ENCODE measurements at regions not wholly inside any gene's neighbourhood (a gene's known extent, or its start where the extent isn't known, plus 50 kb on each side); places are given as distances from the start of the nearest gene placed in this dataset.
A peak's percentile ranks its signal among the peaks of the same experiment; 100 is the strongest.

DNA sequence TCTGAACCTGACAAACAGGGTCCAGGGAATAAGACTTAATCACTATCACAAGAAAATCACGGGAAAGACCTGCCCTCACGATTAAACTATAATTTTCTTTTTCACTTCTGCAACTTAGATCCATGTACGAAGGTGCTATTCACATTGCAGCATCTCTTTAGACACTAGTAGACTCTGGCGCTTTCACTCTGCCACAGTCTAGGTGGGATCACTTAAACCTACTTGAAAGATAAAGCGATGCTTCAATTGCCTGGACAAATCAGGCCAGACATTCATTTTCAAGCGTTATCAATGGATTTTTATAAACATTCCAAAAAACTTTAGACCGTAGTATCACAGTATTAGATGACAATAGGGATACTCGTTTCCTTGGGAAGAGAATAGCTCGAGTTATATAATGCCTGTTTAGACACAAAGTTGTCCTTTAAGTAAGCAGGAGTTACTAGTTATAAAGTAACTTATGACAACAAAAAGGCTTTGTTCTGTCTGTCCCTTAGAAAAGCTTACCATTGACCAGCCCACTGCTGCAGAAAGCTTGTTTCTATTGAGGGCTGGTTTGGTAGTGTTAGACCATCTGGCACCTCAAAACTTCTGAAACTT, 367.3 kb downstream of the UTRN start:
- H3K36me3 ChIP-seq (replicated peaks in 1 of 2; ENCODE audit: control insufficient read depth in 1 of 2, insufficient read depth in 2 of 2, low read length in 2 of 2): no peaks in the 10 kb centered on the region; a peak in 1 of 5 replicates
- in situ Hi-C loops (cut with HindIII; ENCODE audit: extremely low pct_ligation_motif_present, low pct_unique_long_range_greater_than_20kb) (no loop called here), intact Hi-C loops (cut with micrococcal nuclease; ENCODE audit: unreplicated experiment) (loop anchor here (1.0 to 2.0 kb wide), 2 partner anchors 9 to 614 kb away; no protein-coding TSS in a partner anchor)
- DNase-seq (ENCODE audit: low spot score) (peak; percentile 89), FAIRE-seq (no peak), ATAC-seq (peak; percentile 81)
- BruUV-seq (replicated peaks): TSS peak; percentile 90
- no peaks in the 10 kb centered on the region for H3K9me3 ChIP-seq (ENCODE audit: low read length)
- H3K4me3 ChIP-seq (replicated peaks in 1 of 3; ENCODE audit: insufficient read depth in 1 of 3, low read depth in 2 of 3, low read length in 3 of 3): peak overlapping the region in 2 of 3 experiments; percentile 27 to 29; a peak in 3 of 6 replicates
- ChIA-PET CTCF (ENCODE audit: low intra/inter-chr PET ratio, low total read pairs) (no interaction called here), POLR2A (interaction anchor here (0.9 to 1.7 kb wide), 3 partner anchors 9 to 91 kb away, joined by 3 to 32 read pairs (median 8); no protein-coding TSS in a partner anchor)
- peak overlapping the region; percentile 44 for H3K9ac ChIP-seq (ENCODE audit: insufficient read depth, low read depth, low read length)
- H3K79me2 ChIP-seq (ENCODE audit: insufficient read depth, low read length): peaks cover 25% of the 10 kb centered on the region
- peak overlapping the region; percentile 71 for H3K27ac ChIP-seq (ENCODE audit: extremely low read length, insufficient read depth, low read length)
- no peaks in the 10 kb centered on the region for H3K27me3 ChIP-seq (ENCODE audit: control insufficient read depth in 1 of 2, insufficient read depth in 2 of 2, low read length in 2 of 2)
- no peak overlapping the region for H2AFZ ChIP-seq (ENCODE audit: low read length)
- peak overlapping the region; percentile 66 for H3K4me2 ChIP-seq (ENCODE audit: low read depth, low read length)
- WGBS (ENCODE audit: low lambda C conversion rate): 10% methylated on average over 9 of the region's 9 CpGs
- H4K20me1 ChIP-seq (ENCODE audit: insufficient read depth, low read length): 0 out of 2 replicates have a peak, but pooled peaks cover 2% of the 10 kb centered on the region
- peaks cover 97% of the 10 kb centered on the region for H3K4me1 ChIP-seq (ENCODE audit: insufficient read depth, low read length)
- TF ChIP-seq, protein P1, sequence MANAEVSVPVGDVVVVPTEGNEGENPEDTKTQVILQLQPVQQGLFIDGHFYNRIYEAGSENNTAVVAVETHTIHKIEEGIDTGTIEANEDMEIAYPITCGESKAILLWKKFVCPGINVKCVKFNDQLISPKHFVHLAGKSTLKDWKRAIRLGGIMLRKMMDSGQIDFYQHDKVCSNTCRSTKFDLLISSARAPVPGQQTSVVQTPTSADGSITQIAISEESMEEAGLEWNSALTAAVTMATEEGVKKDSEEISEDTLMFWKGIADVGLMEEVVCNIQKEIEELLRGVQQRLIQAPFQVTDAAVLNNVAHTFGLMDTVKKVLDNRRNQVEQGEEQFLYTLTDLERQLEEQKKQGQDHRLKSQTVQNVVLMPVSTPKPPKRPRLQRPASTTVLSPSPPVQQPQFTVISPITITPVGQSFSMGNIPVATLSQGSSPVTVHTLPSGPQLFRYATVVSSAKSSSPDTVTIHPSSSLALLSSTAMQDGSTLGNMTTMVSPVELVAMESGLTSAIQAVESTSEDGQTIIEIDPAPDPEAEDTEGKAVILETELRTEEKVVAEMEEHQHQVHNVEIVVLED (CRISPR knock-in tag; IDR thresholded peaks at IDR 0.05; ENCODE audit: borderline replicate concordance): no peak
- no peak for TF ChIP-seq NR2F6 (IDR thresholded peaks at IDR 0.05)
- TF ChIP-seq NR2F6 (CRISPR knock-in tag; IDR thresholded peaks at IDR 0.05): no peak
- TF ChIP-seq, protein P2, sequence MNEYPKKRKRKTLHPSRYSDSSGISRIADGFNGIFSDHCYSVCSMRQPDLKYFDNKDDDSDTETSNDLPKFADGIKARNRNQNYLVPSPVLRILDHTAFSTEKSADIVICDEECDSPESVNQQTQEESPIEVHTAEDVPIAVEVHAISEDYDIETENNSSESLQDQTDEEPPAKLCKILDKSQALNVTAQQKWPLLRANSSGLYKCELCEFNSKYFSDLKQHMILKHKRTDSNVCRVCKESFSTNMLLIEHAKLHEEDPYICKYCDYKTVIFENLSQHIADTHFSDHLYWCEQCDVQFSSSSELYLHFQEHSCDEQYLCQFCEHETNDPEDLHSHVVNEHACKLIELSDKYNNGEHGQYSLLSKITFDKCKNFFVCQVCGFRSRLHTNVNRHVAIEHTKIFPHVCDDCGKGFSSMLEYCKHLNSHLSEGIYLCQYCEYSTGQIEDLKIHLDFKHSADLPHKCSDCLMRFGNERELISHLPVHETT (CRISPR knock-in tag; conservative IDR thresholded peaks at IDR 0.05): no peak
- TF ChIP-seq POLR2AphosphoS2 (IDR thresholded peaks at IDR 0.05; ENCODE audit: low read depth, low read length): no peak
- no peak for TF ChIP-seq RFX3 (CRISPR knock-in tag; IDR thresholded peaks at IDR 0.05)
- no peak for TF ChIP-seq POGZ (CRISPR knock-in tag; IDR thresholded peaks at IDR 0.05)
- TF ChIP-seq, protein P3, sequence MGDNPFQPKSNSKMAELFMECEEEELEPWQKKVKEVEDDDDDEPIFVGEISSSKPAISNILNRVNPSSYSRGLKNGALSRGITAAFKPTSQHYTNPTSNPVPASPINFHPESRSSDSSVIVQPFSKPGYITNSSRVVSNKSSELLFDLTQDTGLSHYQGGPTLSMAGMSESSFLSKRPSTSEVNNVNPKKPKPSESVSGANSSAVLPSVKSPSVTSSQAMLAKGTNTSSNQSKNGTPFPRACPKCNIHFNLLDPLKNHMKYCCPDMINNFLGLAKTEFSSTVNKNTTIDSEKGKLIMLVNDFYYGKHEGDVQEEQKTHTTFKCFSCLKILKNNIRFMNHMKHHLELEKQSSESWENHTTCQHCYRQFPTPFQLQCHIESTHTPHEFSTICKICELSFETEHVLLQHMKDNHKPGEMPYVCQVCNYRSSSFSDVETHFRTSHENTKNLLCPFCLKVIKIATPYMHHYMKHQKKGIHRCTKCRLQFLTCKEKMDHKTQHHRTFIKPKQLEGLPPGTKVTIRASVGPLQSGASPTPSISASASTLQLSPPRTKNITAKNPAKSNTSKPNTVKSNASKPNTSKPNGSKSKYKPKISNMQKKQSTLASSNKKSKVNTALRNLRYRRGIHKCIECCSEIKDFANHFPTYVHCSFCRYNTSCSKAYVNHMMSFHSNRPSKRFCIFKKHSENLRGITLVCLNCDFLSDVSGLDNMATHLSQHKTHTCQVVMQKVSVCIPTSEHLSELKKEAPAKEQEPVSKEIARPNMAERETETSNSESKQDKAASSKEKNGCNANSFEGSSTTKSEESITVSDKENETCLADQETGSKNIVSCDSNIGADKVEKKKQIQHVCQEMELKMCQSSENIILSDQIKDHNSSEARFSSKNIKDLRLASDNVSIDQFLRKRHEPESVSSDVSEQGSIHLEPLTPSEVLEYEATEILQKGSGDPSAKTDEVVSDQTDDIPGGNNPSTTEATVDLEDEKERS (CRISPR knock-in tag; IDR thresholded peaks at IDR 0.05): no peak
- TF ChIP-seq ATF7-NPFF (CRISPR knock-in tag; IDR thresholded peaks at IDR 0.05; ENCODE audit: low read depth): no peak
- TF ChIP-seq ZNF225 (CRISPR knock-in tag; IDR thresholded peaks at IDR 0.05): no peak
- TF ChIP-seq PHF21A (CRISPR knock-in tag; IDR thresholded peaks at IDR 0.05): peak; percentile 26; the same call in 1 of the 2 replicates
- peak; percentile 78 for TF ChIP-seq NCOA2 (CRISPR knock-in tag; IDR thresholded peaks at IDR 0.05)
- no peak for TF ChIP-seq ZNF317 (CRISPR knock-in tag; IDR thresholded peaks at IDR 0.05)
- TF ChIP-seq KDM2A (CRISPR knock-in tag; IDR thresholded peaks at IDR 0.05; ENCODE audit: borderline replicate concordance, low read depth): no peak
- TF ChIP-seq SMAD9 (CRISPR knock-in tag; IDR thresholded peaks at IDR 0.05): no peak
- TF ChIP-seq, protein P4, sequence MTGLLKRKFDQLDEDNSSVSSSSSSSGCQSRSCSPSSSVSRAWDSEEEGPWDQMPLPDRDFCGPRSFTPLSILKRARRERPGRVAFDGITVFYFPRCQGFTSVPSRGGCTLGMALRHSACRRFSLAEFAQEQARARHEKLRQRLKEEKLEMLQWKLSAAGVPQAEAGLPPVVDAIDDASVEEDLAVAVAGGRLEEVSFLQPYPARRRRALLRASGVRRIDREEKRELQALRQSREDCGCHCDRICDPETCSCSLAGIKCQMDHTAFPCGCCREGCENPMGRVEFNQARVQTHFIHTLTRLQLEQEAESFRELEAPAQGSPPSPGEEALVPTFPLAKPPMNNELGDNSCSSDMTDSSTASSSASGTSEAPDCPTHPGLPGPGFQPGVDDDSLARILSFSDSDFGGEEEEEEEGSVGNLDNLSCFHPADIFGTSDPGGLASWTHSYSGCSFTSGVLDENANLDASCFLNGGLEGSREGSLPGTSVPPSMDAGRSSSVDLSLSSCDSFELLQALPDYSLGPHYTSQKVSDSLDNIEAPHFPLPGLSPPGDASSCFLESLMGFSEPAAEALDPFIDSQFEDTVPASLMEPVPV (CRISPR knock-in tag; IDR thresholded peaks at IDR 0.05): no peak
- no peak for TF ChIP-seq ADNP (CRISPR knock-in tag; IDR thresholded peaks at IDR 0.05)
- TF ChIP-seq KDM5B (CRISPR knock-in tag; IDR thresholded peaks at IDR 0.05; ENCODE audit: borderline replicate concordance): no peak
- TF ChIP-seq BCL6 (CRISPR knock-in tag; IDR thresholded peaks at IDR 0.05): peak; percentile 92

Data from HepG2 (cell line).